Lung (tissue), 11 donors: ENCODE measurements at regions not wholly inside any gene's neighbourhood (a gene's known extent, or its start where the extent isn't known, plus 50 kb on each side); places are given as distances from the start of the nearest gene placed in this dataset.

Experiments used
- ATAC-seq: fragments of 200-7000 bp; cut with Tn5 transposase; one replicate; pipeline ENCODE4 v1.9.1; 2020; ENCODE audit warnings: moderate number of reproducible peaks; ENCODE audit not compliant: insufficient read depth, low FRiP score
- DNase-seq, 3 donors: peaks; one replicate each; pipeline ENCODE4 v3.0.0-alpha.2; 2013 to 2017
- H3K27ac ChIP-seq, 2 donors: one replicate each; pipeline ENCODE4 v1.5.1; 2013; ENCODE audit warnings: mild to moderate bottlenecking in 2 of 2, moderate library complexity in 2 of 2, control low read depth in 1 of 2, inconsistent platforms in 1 of 2, low read depth in 1 of 2, low read length in 1 of 2
- H3K27me3 ChIP-seq, 3 donors: one replicate each; pipeline ENCODE4 v1.5.1; 2013; ENCODE audit warnings: low read length in 2 of 3; ENCODE audit not compliant: control insufficient read depth in 3 of 3, insufficient read depth in 3 of 3
- H3K36me3 ChIP-seq, 4 donors: one replicate each; pipeline ENCODE4 v1.5.1; 2013; ENCODE audit warnings: low read length in 4 of 4, mild to moderate bottlenecking in 1 of 4, moderate library complexity in 1 of 4; ENCODE audit not compliant: control insufficient read depth in 4 of 4, insufficient read depth in 4 of 4
- H3K4me1 ChIP-seq, 5 donors: one replicate each; pipeline ENCODE4 v1.5.1; 2013; ENCODE audit warnings: low read length in 5 of 5, mild to moderate bottlenecking in 2 of 5, moderate library complexity in 1 of 5; ENCODE audit not compliant: control insufficient read depth in 5 of 5, insufficient read depth in 5 of 5
- H3K4me3 ChIP-seq: one replicate; pipeline ENCODE4 v1.5.1; 2013; ENCODE audit warnings: mild to moderate bottlenecking, control low read depth, moderate library complexity
- H3K9ac ChIP-seq, 2 donors: one replicate each; pipeline ENCODE4 v1.5.1; 2013; ENCODE audit warnings: low read length in 2 of 2, control low read depth in 1 of 2; ENCODE audit not compliant: insufficient read depth in 1 of 2
- H3K9me3 ChIP-seq, 4 donors: one replicate each; pipeline ENCODE4 v1.5.1; 2013; ENCODE audit warnings: low read length in 3 of 4, mild to moderate bottlenecking in 1 of 4, moderate library complexity in 1 of 4; ENCODE audit not compliant: control insufficient read depth in 4 of 4, insufficient read depth in 3 of 4
- WGBS, 2 donors: extraction: QIAGEN DNeasy Blood & Tissue Kit; methylation state at CpG; one replicate each; pipeline ENCODE4 v1.1.7; 2013; 5-methylcytosine and 5-hydroxymethylcytosine counted together
- TF ChIP-seq, protein P1 (sequence below): IDR thresholded peaks from 2 replicates; pipeline ENCODE4 v1.5.1; 2012; ENCODE audit warnings: mild to moderate bottlenecking; ENCODE audit errors: control extremely low read depth, extremely low read depth
- donor health status: control.
- donor health status: control.
- donor health status: Bipolar disorder and iron deficiency.
- donor health status: healthy.
- donor health status: DM: yes; HTN: yes; CAD: no.

- H3K4me1 ChIP-seq: peaks cover 0 to 10% (median 0%) of the 10 kb centered on the region in 5 donors
- no peak overlapping the region for H3K27ac ChIP-seq
- H3K9me3 ChIP-seq: no peaks in the 10 kb centered on the region
- TF ChIP-seq, protein P1, sequence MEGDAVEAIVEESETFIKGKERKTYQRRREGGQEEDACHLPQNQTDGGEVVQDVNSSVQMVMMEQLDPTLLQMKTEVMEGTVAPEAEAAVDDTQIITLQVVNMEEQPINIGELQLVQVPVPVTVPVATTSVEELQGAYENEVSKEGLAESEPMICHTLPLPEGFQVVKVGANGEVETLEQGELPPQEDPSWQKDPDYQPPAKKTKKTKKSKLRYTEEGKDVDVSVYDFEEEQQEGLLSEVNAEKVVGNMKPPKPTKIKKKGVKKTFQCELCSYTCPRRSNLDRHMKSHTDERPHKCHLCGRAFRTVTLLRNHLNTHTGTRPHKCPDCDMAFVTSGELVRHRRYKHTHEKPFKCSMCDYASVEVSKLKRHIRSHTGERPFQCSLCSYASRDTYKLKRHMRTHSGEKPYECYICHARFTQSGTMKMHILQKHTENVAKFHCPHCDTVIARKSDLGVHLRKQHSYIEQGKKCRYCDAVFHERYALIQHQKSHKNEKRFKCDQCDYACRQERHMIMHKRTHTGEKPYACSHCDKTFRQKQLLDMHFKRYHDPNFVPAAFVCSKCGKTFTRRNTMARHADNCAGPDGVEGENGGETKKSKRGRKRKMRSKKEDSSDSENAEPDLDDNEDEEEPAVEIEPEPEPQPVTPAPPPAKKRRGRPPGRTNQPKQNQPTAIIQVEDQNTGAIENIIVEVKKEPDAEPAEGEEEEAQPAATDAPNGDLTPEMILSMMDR: no peak
- no peak overlapping the region for H3K4me3 ChIP-seq
- no peaks in the 10 kb centered on the region for H3K27me3 ChIP-seq
- H3K9ac ChIP-seq: no peak overlapping the region
- ATAC-seq: no peak
- no peaks in the 10 kb centered on the region for H3K36me3 ChIP-seq
- WGBS, 2 donors: 88 to 92% methylated on average over 9 of the region's 9 CpGs
- no peak for DNase-seq
Measured at GRCh38 chr2:145108959-145109710, 589.2 kb upstream of the ZEB2 start.

GRCh38 chr2:145108361-145108778 lies 588.5 kb upstream of the ZEB2 start:
- H3K9me3 ChIP-seq: no peaks in the 10 kb centered on the region
- H3K4me1 ChIP-seq: peaks cover 0 to 5% (median 0%) of the 10 kb centered on the region in 5 donors
- no peaks in the 10 kb centered on the region for H3K27me3 ChIP-seq
- H3K27ac ChIP-seq: no peak overlapping the region
- no peaks in the 10 kb centered on the region for H3K36me3 ChIP-seq
- no peak overlapping the region for H3K4me3 ChIP-seq
- ATAC-seq: no peak
- no peak overlapping the region for H3K9ac ChIP-seq
- TF ChIP-seq, protein P1: no peak
- WGBS, 2 donors: 84 to 91% methylated on average over 10 of the region's 10 CpGs
- DNase-seq: no peak

DNA sequence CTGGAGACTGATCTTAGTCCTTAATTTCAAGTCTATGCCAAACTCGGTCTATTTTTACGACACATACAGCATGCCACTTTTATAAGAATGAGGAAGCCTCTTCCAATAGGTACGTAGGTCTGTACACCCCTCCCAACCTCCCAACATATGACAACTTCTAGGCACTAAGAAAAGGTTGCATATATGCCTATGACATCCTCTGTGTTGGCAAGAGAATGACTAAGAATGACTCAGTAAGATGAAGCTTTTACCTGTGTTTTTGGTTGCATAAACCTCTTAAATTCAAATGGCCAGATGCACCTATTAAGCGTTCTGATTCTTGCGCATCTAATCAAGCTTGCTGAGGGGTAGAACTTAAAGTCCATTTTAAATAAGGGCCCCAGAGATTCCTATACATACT lies 586.4 kb upstream of the ZEB2 start:
- 92 to 95% methylated on average over 5 of the region's 5 CpGs for WGBS, 2 donors
- no peak overlapping the region for H3K27ac ChIP-seq
- H3K36me3 ChIP-seq: no peaks in the 10 kb centered on the region
- H3K9me3 ChIP-seq: peaks cover 0 to 3% (median 0%) of the 10 kb centered on the region in 4 donors
- no peak overlapping the region for H3K9ac ChIP-seq
- no peak overlapping the region for H3K4me3 ChIP-seq
- no peak for ATAC-seq
- peaks cover 0 to 2% (median 0%) of the 10 kb centered on the region in 5 donors for H3K4me1 ChIP-seq
- no peaks in the 10 kb centered on the region for H3K27me3 ChIP-seq
- no peak for DNase-seq
- TF ChIP-seq, protein P1: no peak

DNA sequence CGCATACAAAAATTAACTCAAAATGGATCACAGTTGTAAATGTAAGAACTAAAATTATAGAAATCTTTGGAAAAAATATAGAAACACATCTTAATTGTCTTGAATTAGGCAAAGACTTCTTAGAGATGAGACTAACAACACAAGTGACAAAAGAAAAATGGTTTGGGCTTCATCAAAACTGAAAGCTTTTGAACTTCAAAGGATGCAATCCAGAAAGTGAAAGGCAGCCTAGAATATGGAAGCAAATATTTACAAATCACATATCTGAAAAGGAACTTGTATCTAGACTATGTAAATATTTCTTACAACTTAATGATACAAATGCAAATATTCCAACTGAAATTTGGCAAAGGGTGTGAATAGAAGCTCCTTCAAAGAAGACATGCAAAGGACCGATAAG lies 582.8 kb upstream of the ZEB2 start:
- Histone ChIP-seq H3K9me3 (peaks cover 0 to 3% (median 0%) of the 10 kb centered on the region in 4 donors), H3K4me1 (peaks cover 0 to 15% (median 0%) of the 10 kb centered on the region in 5 donors), H3K27me3 (no peaks in the 10 kb centered on the region), H3K9ac (no peak overlapping the region), H3K4me3 (no peak overlapping the region), H3K27ac (no peak overlapping the region), H3K36me3 (no peaks in the 10 kb centered on the region)
- DNase-seq: peak in 1 of 3 donors; percentile 20
- 76 to 88% methylated on average over 2 of the region's 2 CpGs for WGBS, 2 donors
- no peak for ATAC-seq
- TF ChIP-seq, protein P1: no peak
